ENCODE measurements at regions not wholly inside any gene's neighbourhood (a gene's known extent, or its start where the extent isn't known, plus 50 kb on each side); places are given as distances from the start of the nearest gene placed in this dataset.
"Not testable (repeated sequence)": the region's sequence is repeated elsewhere in the genome, so short reads cannot be mapped to it uniquely, and the experiment has no call there.

- WGBS (ENCODE audit: insufficient coverage, low coverage, missing lambda C conversion rate) = 1% methylated on average over 8 of the region's 8 CpGs
- BruUV-seq (replicated peaks) = no TSS peak
- POLR2A ChIA-PET = no interaction called here
- intact Hi-C loops (cut with micrococcal nuclease) (no loop called here), in situ Hi-C loops (cut with MboI) (no loop called here)
- DNase-seq (ENCODE audit: extremely low read depth in 1 of 4, low spot score in 3 of 4) (no peak), ATAC-seq (no peak), FAIRE-seq (no peak)
- no peaks in the 10 kb centered on the region for H3K9me3 ChIP-seq (replicated peaks; ENCODE audit: control insufficient read depth, insufficient read depth, low read depth, low read length)
- CTCF ChIA-PET (ENCODE audit: low intra/inter-chr PET ratio) = no interaction called here
- 0 out of 2 replicates have a peak, but pooled peaks cover 3% of the 10 kb centered on the region for H4K20me1 ChIP-seq (replicated peaks; ENCODE audit: control insufficient read depth, insufficient read depth, low read length)
- H2AFZ ChIP-seq (ENCODE audit: low read depth, low read length) = no peak overlapping the region
- no peak overlapping the region for H3K9ac ChIP-seq (ENCODE audit: insufficient read depth in 1 of 2, low read depth in 2 of 2, low read length in 2 of 2)
- no peak overlapping the region for H3K27ac ChIP-seq (ENCODE audit: extremely low read depth, low read depth, low read length)
- no peaks in the 10 kb centered on the region for H3K9me1 ChIP-seq (ENCODE audit: control insufficient read depth, insufficient read depth, low read length)
- no peaks in the 10 kb centered on the region for H3K4me1 ChIP-seq (replicated peaks in 1 of 2; ENCODE audit: control insufficient read depth in 2 of 2, insufficient read depth in 2 of 2, low read length in 2 of 2)
- no peaks in the 10 kb centered on the region for H3K36me3 ChIP-seq (ENCODE audit: control insufficient read depth, insufficient read depth, low read length)
- no peaks in the 10 kb centered on the region for H3K79me2 ChIP-seq (ENCODE audit: control insufficient read depth, insufficient read depth, low read length)
- TF ChIP-seq SMAD3 (CRISPR knock-in tag; conservative IDR thresholded peaks at IDR 0.05) (no peak), ZNF175 (CRISPR knock-in tag; IDR thresholded peaks at IDR 0.05; ENCODE audit: low read depth) (no peak), MAX (CRISPR knock-in tag; IDR thresholded peaks at IDR 0.05) (no peak), FUS (optimal IDR thresholded peaks at IDR 0.05; ENCODE audit: low read depth, low read length) (no peak), EP400 (IDR thresholded peaks at IDR 0.05) (no peak)
- H3K4me2 ChIP-seq (ENCODE audit: insufficient read depth, low read length) = no peak overlapping the region
- no peak overlapping the region for H3K4me3 ChIP-seq
- H3K27me3 ChIP-seq (ENCODE audit: control insufficient read depth in 2 of 2, insufficient read depth in 2 of 2, low read length in 2 of 2) = peaks cover 5 to 58% of the 10 kb centered on the region in 2 experiments; a peak in 3 of 5 replicates
These were observed 130.9 kb downstream of the ASB7 start for GRCh38 chr15:100733101-100733842.

GRCh38 chr15:100733843-100734185 is 131.4 kb downstream of the ASB7 start:
- CTCF ChIA-PET (ENCODE audit: low intra/inter-chr PET ratio); H4K20me1 ChIP-seq (replicated peaks; ENCODE audit: control insufficient read depth, insufficient read depth, low read length); H2AFZ ChIP-seq (ENCODE audit: low read depth, low read length); H3K79me2 ChIP-seq (ENCODE audit: control insufficient read depth, insufficient read depth, low read length); H3K4me1 ChIP-seq (replicated peaks in 1 of 2; ENCODE audit: control insufficient read depth in 2 of 2, insufficient read depth in 2 of 2, low read length in 2 of 2); H3K36me3 ChIP-seq (ENCODE audit: control insufficient read depth, insufficient read depth, low read length); H3K27ac ChIP-seq (ENCODE audit: extremely low read depth, low read depth, low read length); BruUV-seq (replicated peaks); H3K9me3 ChIP-seq (replicated peaks; ENCODE audit: control insufficient read depth, insufficient read depth, low read depth, low read length); FAIRE-seq; intact Hi-C loops (cut with micrococcal nuclease); in situ Hi-C loops (cut with MboI); DNase-seq (ENCODE audit: extremely low read depth in 1 of 4, low spot score in 3 of 4); H3K9me1 ChIP-seq (ENCODE audit: control insufficient read depth, insufficient read depth, low read length); H3K4me2 ChIP-seq (ENCODE audit: insufficient read depth, low read length); ATAC-seq; H3K4me3 ChIP-seq; H3K9ac ChIP-seq (ENCODE audit: insufficient read depth in 1 of 2, low read depth in 2 of 2, low read length in 2 of 2): not testable (repeated sequence)
- WGBS (ENCODE audit: insufficient coverage, low coverage, missing lambda C conversion rate) = 0% methylated on average over 2 of the region's 3 CpGs
- peaks cover 5 to 58% of the 10 kb centered on the region in 2 experiments; a peak in 3 of 5 replicates for H3K27me3 ChIP-seq (ENCODE audit: control insufficient read depth in 2 of 2, insufficient read depth in 2 of 2, low read length in 2 of 2)
- POLR2A ChIA-PET = interaction anchor here (0.6 kb wide), 1 partner anchor 21 kb away, joined by 4 read pairs; no protein-coding TSS in a partner anchor

Data from K562 (cell line).